Stomach (tissue), 8 donors: ENCODE measurements at regions not wholly inside any gene's neighbourhood (a gene's known extent, or its start where the extent isn't known, plus 50 kb on each side); places are given as distances from the start of the nearest gene placed in this dataset.

ENCODE experiments used
- DNase-seq, 2 donors: peaks; one replicate each; pipeline versions ENCODE4 v3.0.0 to v3.0.0-alpha.2; 2013 to 2019
- H3K27ac ChIP-seq, 5 donors: fragments of 200-600 bp in 4 of 5; sonication (generic) in 4 of 5; one replicate each; pipeline ENCODE4 v1.5.1; 2013 to 2019; ENCODE audit warnings: mild to moderate bottlenecking in 1 of 5, moderate library complexity in 1 of 5
- H3K27me3 ChIP-seq, 3 donors: fragments of 200-600 bp; sonication (generic); one replicate each; pipeline ENCODE4 v1.5.1; 2017 to 2019; ENCODE audit warnings: mixed run types in 1 of 3
- H3K36me3 ChIP-seq, 4 donors: fragments of 200-600 bp; sonication (generic); 1 replicate in 3 of 4; 2 replicates in 1 of 4; pipeline ENCODE4 v1.5.1; 2016 to 2019
- H3K4me1 ChIP-seq, 4 donors: fragments of 200-600 bp; sonication (generic); one replicate each; pipeline ENCODE4 v1.5.1; 2016 to 2019
- H3K4me3 ChIP-seq, 4 donors: fragments of 200-600 bp; sonication (generic) in 3 of 4; one replicate each; pipeline ENCODE4 v1.5.1; 2016 to 2019; ENCODE audit warnings: mild to moderate bottlenecking in 1 of 4
- H3K9me3 ChIP-seq, 4 donors: fragments of 200-600 bp; sonication (generic); one replicate each; pipeline ENCODE4 v1.5.1; 2016 to 2019
- CTCF ChIP-seq, 7 experiments: fragments of 450-650 bp in 4 of 7; fragments of 200-600 bp in 3 of 7; sonication (generic) in 3 of 7; IDR thresholded peaks; one replicate each; pipeline ENCODE4 v1.5.1; 2016 to 2019; ENCODE audit warnings: antibody characterized with exemption in 7 of 7, control low read depth in 2 of 7, mild to moderate bottlenecking in 1 of 7
- EP300 ChIP-seq: sonication (generic); formaldehyde crosslinking; IDR thresholded peaks from one replicate; pipeline ENCODE4 v1.6.1; 2017; ENCODE audit warnings: antibody characterized with exemption
- POLR2A ChIP-seq, 4 donors: fragments of 450-650 bp; IDR thresholded peaks; one replicate each; pipeline ENCODE4 v1.6.1; 2016; ENCODE audit warnings: antibody characterized with exemption in 4 of 4, control low read depth in 2 of 4, mild to moderate bottlenecking in 1 of 4, moderate library complexity in 1 of 4
- POLR2AphosphoS5 ChIP-seq, 3 donors: sonication (generic); formaldehyde crosslinking; IDR thresholded peaks; one replicate each; pipeline ENCODE4 v1.6.1; 2016; ENCODE audit warnings: antibody characterized with exemption in 3 of 3
- WGBS, 5 donors: extraction: QIAGEN DNeasy Blood & Tissue Kit in 3 of 5; methylation state at CpG; one replicate each; pipeline versions ENCODE4 v1.1.5 to v1.1.7; 2013 to 2018; 5-methylcytosine and 5-hydroxymethylcytosine counted together
- intact Hi-C: fragments of 100-400 bp; cut with DNase I; formaldehyde crosslinking; loops from one replicate; pipeline ENCODE4 v1.15.1; 2023; ENCODE audit warnings: low total_unique reads
- donor health status: healthy with polysubstance abuse.
- donor health status: Bipolar disorder and iron deficiency.
- donor health status: healthy.

DNA sequence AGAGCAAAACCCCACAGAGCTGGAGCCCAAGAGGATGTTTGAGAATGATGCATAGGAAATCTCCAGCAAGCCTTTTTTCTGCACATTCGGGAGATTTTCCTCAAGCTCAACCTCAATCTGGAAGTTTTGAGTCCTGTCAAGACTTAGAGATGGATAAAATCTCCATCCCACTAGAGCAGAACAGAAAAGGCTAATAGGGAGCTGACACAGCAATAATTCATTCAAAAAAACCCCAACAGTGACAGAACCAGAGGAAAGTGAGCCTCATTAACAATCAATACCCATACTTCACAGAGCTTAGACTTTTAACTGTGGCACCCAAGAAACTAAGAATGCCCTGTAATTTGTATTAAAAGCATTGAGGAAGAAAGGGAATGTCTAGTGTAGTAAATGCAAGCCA lies 115.9 kb upstream of the BDNF start:
- Histone ChIP-seq H3K27me3 (no peaks in the 10 kb centered on the region), H3K4me3 (no peak overlapping the region), H3K27ac (no peak overlapping the region), H3K36me3 (no peaks in the 10 kb centered on the region), H3K4me1 (no peaks in the 10 kb centered on the region), H3K9me3 (no peaks in the 10 kb centered on the region)
- WGBS, 5 donors = 81 to 100% (median 94%) methylated on average over 1 of the region's 1 CpG
- TF ChIP-seq POLR2AphosphoS5 (IDR thresholded peaks at IDR 0.05) (no peak), POLR2A (IDR thresholded peaks at IDR 0.05) (no peak), EP300 (no peak), CTCF (IDR thresholded peaks at IDR 0.05) (no peak)
- DNase-seq = no peak
- intact Hi-C loops = no loop called here

GRCh38 chr11:27812341-27812740 lies 112.1 kb upstream of the BDNF start:
- Histone ChIP-seq H3K36me3 (no peaks in the 10 kb centered on the region), H3K27me3 (no peaks in the 10 kb centered on the region), H3K4me1 (no peaks in the 10 kb centered on the region), H3K4me3 (no peak overlapping the region), H3K27ac (no peak overlapping the region), H3K9me3 (no peaks in the 10 kb centered on the region)
- TF ChIP-seq POLR2A (IDR thresholded peaks at IDR 0.05) (no peak), EP300 (no peak)
- intact Hi-C loops = no loop called here
- no peak for DNase-seq
- WGBS, 5 donors = 79 to 83% (median 80%) methylated on average over 2 of the region's 2 CpGs

DNA sequence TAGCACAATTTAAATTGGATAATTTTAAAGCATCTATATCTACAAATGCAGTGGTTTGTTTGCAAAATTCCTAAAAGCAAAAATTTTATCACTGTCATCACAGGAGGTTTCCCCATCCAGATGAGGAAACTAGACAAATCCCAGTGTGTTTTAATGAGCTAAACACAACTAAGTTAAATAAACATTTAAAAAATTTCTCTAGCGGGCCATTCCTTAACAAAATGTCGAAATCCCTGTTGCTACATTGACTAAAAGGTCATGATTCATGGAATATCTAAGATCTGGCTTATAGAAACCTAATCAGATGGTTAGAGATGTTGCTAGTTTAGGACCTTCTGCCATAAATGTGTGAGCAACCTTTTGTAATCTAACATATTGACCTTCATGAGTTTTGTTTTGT lies 107.3 kb upstream of the BDNF start:
- Histone ChIP-seq H3K4me3 (no peak overlapping the region), H3K4me1 (no peaks in the 10 kb centered on the region), H3K27me3 (no peaks in the 10 kb centered on the region), H3K27ac (no peak overlapping the region), H3K36me3 (no peaks in the 10 kb centered on the region), H3K9me3 (peaks cover 0 to 5% (median 0%) of the 10 kb centered on the region in 4 donors)
- no peak for DNase-seq
- WGBS, 5 donors = 43 to 62% (median 57%) methylated on average over 2 of the region's 2 CpGs
- TF ChIP-seq POLR2AphosphoS5 (IDR thresholded peaks at IDR 0.05) (no peak), POLR2A (IDR thresholded peaks at IDR 0.05) (no peak), CTCF (IDR thresholded peaks at IDR 0.05) (no peak), EP300 (no peak)
- intact Hi-C loops = no loop called here

- WGBS, 5 donors = 61 to 69% (median 63%) methylated on average over 19 of the region's 19 CpGs
- Histone ChIP-seq H3K36me3 (no peaks in the 10 kb centered on the region), H3K4me1 (no peaks in the 10 kb centered on the region), H3K4me3 (no peak overlapping the region), H3K9me3 (peaks cover 0 to 5% (median 0%) of the 10 kb centered on the region in 4 donors), H3K27ac (no peak overlapping the region), H3K27me3 (no peaks in the 10 kb centered on the region)
- no peak for DNase-seq
- intact Hi-C loops = no loop called here
- TF ChIP-seq EP300 (no peak), POLR2A (IDR thresholded peaks at IDR 0.05) (no peak), CTCF (IDR thresholded peaks at IDR 0.05) (no peak), POLR2AphosphoS5 (IDR thresholded peaks at IDR 0.05) (no peak)
These were observed 105.9 kb upstream of the BDNF start for GRCh38 chr11:27806122-27806521.

DNA sequence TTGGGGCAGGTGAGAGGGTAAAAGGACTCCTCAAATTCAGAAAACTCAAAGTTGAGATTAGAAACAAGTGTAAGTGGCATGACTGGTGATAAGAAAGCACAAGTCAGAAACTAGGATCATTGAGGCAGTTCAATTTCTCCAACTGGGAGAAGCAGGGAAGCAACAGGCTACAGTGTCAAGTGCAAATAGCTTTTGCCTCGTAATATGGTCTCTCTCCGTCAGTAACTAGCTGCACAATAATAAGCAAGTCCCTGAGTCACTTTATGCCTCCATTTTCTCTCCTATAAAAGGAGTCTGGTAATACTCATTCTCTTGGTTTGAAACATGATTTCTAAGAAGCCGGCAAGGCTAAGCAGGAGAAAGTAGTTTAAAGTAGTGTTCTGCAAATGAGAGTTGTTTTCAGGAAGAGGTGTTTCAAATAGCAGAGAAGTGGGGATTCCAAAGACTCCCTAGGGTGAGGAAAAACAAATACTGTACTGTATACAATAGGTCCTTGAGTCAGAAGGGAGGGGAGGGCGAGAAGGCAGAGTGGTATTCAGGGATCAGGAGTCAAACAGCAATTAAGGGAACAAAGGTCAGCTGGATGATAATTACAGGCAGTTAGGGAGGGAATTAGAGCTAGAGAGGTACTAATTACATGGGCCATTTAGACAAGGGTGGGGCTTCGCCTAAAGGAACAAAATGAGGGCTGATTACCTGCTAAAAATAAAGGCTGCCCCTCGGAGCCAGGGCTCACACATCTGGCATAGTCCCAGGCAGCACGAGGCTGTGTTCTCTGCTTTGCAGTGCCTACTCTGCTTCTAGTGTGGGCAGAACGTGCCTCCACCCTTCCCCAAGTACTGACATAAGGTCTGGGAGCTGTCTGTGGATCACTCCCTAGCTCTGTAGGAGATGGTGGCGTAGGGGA lies 96.0 kb upstream of the BDNF start:
- Histone ChIP-seq H3K36me3 (no peaks in the 10 kb centered on the region), H3K27me3 (no peaks in the 10 kb centered on the region), H3K9me3 (peaks cover 0 to 4% (median 0%) of the 10 kb centered on the region in 4 donors), H3K4me3 (no peak overlapping the region), H3K27ac (no peak overlapping the region), H3K4me1 (peaks cover 0 to 7% (median 3%) of the 10 kb centered on the region in 4 donors)
- no peak for TF ChIP-seq CTCF (IDR thresholded peaks at IDR 0.05)
- no peak for TF ChIP-seq POLR2AphosphoS5 (IDR thresholded peaks at IDR 0.05)
- TF ChIP-seq POLR2A (IDR thresholded peaks at IDR 0.05) = no peak
- TF ChIP-seq EP300 = no peak
- peak; percentile 26 to 37 for DNase-seq
- 16 to 21% (median 18%) methylated on average over 9 of the region's 9 CpGs for WGBS, 5 donors
- intact Hi-C loops = no loop called here
